Subcutaneous abdominal adipose tissue (tissue), 5 donors: ENCODE measurements at regions not wholly inside any gene's neighbourhood (a gene's known extent, or its start where the extent isn't known, plus 50 kb on each side); places are given as distances from the start of the nearest gene placed in this dataset.

ENCODE experiments used
- H3K27ac ChIP-seq: one replicate; pipeline ENCODE4 v1.7.0; 2013; ENCODE audit warnings: low read depth, mild to moderate bottlenecking, inconsistent platforms, low read length, moderate library complexity
- H3K27me3 ChIP-seq, 5 donors: one replicate each; pipeline ENCODE4 v1.7.0; 2013; ENCODE audit warnings: low read length in 5 of 5, inconsistent platforms in 1 of 5; ENCODE audit not compliant: control insufficient read depth in 5 of 5, insufficient read depth in 4 of 5
- H3K36me3 ChIP-seq, 5 donors: one replicate each; pipeline ENCODE4 v1.7.0; 2013; ENCODE audit warnings: low read length in 5 of 5; ENCODE audit not compliant: control insufficient read depth in 5 of 5, insufficient read depth in 5 of 5
- H3K4me1 ChIP-seq, 5 donors: one replicate each; pipeline ENCODE4 v1.7.0; 2013; ENCODE audit warnings: low read length in 5 of 5, mild to moderate bottlenecking in 3 of 5, moderate library complexity in 1 of 5; ENCODE audit not compliant: control insufficient read depth in 5 of 5, insufficient read depth in 5 of 5
- H3K4me3 ChIP-seq, 5 donors: one replicate each; pipeline ENCODE4 v1.7.0; 2013; ENCODE audit warnings: low read length in 5 of 5, low read depth in 1 of 5
- H3K9ac ChIP-seq, 5 donors: one replicate each; pipeline ENCODE4 v1.7.0; 2013; ENCODE audit warnings: low read length in 5 of 5, mild to moderate bottlenecking in 4 of 5, moderate library complexity in 3 of 5
- H3K9me3 ChIP-seq, 5 donors: one replicate each; pipeline ENCODE4 v1.7.0; 2013; ENCODE audit warnings: low read length in 5 of 5; ENCODE audit not compliant: control insufficient read depth in 5 of 5
- donor health status: healthy.
- donor health status: healthy.
- donor health status: healthy.
- donor health status: healthy.
- donor health status: healthy.

DNA sequence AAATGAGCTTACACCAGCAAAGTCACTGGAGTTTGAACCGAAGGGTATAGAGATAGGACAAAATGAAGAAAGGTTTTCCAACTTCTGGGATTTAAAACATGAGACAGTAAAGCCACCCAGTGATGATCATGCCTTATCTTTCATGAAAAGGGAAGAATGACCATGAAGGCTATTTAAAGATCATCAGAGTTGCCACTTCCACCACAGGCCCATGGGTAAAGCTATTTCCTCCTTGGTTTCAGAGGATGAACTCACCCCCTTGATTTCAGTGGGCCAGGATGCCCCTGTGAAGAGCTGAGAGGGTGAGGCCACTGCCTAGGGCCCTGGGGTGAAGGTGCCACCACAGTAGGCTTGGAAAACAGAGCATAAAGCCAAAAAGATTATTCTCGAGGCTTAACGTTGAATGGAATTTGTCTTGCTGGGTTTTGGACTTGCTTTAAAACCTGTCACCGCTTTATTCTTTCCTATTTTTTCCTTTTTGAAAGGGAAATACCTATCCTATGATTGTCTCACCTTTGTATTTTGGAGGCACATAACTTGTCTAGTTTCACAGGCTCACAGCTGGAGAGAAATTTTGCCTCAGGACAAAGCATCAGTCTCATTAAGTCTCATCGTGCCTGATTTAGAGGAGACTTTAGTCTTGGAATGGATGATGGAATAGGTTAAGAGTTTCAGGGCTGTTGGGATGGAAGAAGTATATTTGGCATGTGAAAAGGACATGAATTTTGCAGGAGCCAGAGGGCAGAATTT lies 254.0 kb downstream of the SNCA start:
- Histone ChIP-seq H3K4me1 (no peaks in the 10 kb centered on the region), H3K4me3 (no peak overlapping the region), H3K9ac (no peak overlapping the region), H3K27me3 (no peaks in the 10 kb centered on the region), H3K27ac (no peak overlapping the region), H3K36me3 (no peaks in the 10 kb centered on the region), H3K9me3 (no peaks in the 10 kb centered on the region)

DNA sequence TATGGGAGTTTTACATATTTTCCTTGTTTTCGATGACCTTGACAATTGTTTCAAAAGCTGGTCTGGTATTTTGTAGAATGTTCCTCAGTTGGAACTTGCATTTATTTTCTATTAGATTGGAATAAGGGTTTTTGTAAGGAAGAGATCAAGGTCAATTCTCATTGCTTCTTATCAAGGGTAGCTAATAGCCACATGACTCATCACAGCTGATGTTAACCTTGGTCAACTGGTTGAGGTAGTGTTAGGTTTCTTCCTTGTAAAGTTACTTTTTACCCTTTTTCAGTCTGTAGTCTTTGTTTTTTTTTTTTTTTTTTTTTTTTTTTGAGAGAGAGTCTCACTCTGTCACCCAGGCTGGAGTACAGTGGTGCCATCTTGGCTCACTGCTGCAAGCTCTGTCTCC lies 257.2 kb downstream of the SNCA start:
- H3K27me3 ChIP-seq: no peaks in the 10 kb centered on the region
- H3K4me1 ChIP-seq: no peaks in the 10 kb centered on the region
- no peaks in the 10 kb centered on the region for H3K36me3 ChIP-seq
- H3K27ac ChIP-seq: no peak overlapping the region
- no peak overlapping the region for H3K9ac ChIP-seq
- H3K9me3 ChIP-seq: no peaks in the 10 kb centered on the region
- no peak overlapping the region for H3K4me3 ChIP-seq

DNA sequence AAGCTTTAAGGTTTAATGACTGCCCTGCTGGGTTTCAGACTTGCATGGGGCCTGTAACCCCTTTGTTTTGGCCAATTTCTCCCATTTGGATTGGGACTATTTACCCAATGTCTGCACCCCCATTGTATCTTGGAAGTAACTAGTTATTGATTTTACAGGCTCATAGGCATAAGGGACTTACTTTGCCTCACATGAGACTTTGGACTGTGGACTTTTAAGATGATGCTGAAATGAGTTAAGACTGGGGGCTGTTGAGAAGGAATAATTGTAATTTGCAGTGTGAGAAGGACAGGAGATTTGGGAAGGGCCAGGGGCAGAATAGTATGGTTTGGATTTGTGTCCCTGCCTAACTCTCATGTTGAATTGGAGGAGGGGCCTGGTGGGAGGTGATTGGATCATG lies 260.7 kb downstream of the SNCA start:
- H3K9me3 ChIP-seq: no peaks in the 10 kb centered on the region
- H3K4me3 ChIP-seq: no peak overlapping the region
- no peaks in the 10 kb centered on the region for H3K27me3 ChIP-seq
- no peaks in the 10 kb centered on the region for H3K4me1 ChIP-seq
- no peaks in the 10 kb centered on the region for H3K36me3 ChIP-seq
- no peak overlapping the region for H3K9ac ChIP-seq
- no peak overlapping the region for H3K27ac ChIP-seq

DNA sequence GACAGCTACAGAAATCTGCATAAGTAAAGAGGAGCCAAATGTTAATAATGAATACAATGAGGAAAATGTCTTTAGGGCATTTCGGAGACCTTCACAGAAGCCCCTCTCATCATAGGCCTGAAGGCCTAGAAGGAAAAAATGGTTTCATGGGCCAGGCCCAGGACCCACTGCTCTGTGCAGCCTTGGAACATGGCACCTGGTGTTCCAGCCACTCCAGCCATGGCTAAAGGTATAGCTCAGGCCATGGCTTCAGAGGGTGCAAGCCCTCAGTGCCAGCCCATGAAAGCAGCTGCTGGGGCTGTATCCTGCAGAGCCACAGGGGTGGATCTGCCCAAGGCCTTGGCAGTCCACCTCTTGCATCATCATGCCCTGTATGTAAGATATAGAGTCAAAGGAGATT lies 261.1 kb downstream of the SNCA start:
- Histone ChIP-seq H3K36me3 (no peaks in the 10 kb centered on the region), H3K27me3 (no peaks in the 10 kb centered on the region), H3K27ac (no peak overlapping the region), H3K4me1 (no peaks in the 10 kb centered on the region), H3K9ac (no peak overlapping the region), H3K4me3 (no peak overlapping the region), H3K9me3 (no peaks in the 10 kb centered on the region)

DNA sequence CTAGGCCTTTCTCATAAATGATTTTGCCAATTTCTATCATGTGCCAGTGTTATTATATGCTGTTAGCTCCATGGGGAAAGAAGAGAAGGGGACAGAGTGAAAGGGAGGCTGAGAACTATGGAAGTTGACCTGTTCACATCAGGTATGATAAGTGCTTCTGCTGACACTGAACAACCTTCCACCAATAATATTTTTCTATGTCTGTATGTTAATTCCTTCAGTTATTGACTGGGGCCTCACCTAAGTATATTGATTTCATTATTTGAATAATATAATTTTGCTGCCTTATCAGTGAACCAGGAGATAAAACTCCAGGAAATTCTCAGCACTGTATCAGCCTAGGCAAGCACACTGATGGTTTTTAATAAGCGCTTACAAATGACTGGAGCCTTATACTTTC lies 262.8 kb downstream of the SNCA start:
- Histone ChIP-seq H3K4me1 (no peaks in the 10 kb centered on the region), H3K27me3 (no peaks in the 10 kb centered on the region), H3K27ac (no peak overlapping the region), H3K4me3 (no peak overlapping the region), H3K9me3 (no peaks in the 10 kb centered on the region), H3K36me3 (no peaks in the 10 kb centered on the region), H3K9ac (no peak overlapping the region)

DNA sequence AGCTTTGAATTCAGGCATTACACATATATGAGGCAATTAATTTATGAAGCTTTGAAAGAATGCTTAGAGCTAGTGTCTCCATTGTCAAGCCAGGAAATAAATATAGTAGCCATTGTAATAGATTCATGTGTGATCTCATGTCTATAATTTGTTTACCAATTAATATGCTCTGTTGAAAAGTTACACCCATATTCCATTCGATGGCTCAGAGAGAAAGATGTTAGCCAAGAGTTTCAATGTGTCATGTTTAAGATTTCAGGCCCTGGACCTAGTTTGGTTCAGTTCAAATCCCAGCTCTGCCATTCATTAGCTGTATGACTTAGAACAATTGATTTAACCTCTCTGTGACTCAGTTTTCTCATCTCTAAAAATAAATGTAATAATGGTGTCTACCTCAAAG lies 263.3 kb downstream of the SNCA start:
- H3K4me1 ChIP-seq: no peaks in the 10 kb centered on the region
- no peak overlapping the region for H3K27ac ChIP-seq
- no peaks in the 10 kb centered on the region for H3K27me3 ChIP-seq
- no peak overlapping the region for H3K9ac ChIP-seq
- H3K4me3 ChIP-seq: no peak overlapping the region
- no peaks in the 10 kb centered on the region for H3K9me3 ChIP-seq
- no peaks in the 10 kb centered on the region for H3K36me3 ChIP-seq

DNA sequence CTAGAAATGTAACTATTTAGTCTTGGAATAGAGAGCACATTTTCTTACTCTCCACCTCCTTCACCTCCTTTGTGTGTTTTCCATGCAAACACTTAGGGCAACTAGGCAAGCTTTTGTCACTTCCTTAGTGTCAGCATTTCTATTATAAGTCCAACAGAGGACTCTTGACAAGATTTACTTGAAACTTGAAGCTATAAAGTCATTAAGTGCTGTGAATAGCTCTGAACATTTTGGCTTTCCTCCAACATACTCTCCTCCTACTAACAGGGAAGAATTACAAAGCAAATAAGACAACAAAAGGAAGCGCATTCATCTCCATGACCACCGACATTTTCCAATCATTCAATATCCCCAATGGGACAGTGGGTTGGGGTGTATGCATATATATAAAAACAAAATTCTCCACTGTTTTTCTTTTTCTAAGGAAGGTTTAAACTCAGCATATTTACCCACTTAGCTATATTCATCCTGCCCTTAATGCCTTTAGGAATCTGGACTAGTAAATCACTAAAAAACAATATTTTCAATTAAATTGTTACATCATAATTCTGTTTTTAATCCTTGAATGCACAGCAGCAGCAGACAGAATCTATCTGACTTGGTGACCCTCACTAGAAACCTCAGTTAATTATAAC lies 264.6 kb downstream of the SNCA start:
- no peaks in the 10 kb centered on the region for H3K4me1 ChIP-seq
- no peak overlapping the region for H3K4me3 ChIP-seq
- no peak overlapping the region for H3K9ac ChIP-seq

DNA sequence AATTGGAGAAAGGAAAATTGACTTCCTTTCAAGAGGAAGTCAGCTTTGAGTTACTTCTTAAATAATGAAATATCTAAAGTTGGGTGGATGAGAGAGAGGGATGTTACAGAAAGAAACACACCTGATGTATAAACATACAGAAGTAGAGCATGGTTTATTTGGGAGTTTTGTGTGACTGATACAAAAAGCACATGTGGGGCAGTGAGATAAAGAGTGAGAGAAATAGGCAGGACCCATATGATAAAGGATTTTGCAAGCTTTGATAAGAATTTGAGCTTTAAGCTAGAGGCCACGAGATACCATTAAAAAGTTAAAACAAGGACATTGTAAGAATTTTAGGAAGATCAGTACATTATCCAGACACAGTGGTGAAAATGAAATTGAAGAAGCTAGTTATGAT lies 263.3 kb upstream of the GPRIN3 start:
- Histone ChIP-seq H3K27ac (no peak overlapping the region), H3K36me3 (no peaks in the 10 kb centered on the region), H3K4me3 (no peak overlapping the region), H3K4me1 (no peaks in the 10 kb centered on the region), H3K9me3 (no peaks in the 10 kb centered on the region), H3K27me3 (no peaks in the 10 kb centered on the region), H3K9ac (no peak overlapping the region)

More for the DNA sequence above, 264.6 kb downstream of the SNCA start:
- Histone ChIP-seq H3K9me3 (no peaks in the 10 kb centered on the region), H3K27me3 (no peaks in the 10 kb centered on the region), H3K27ac (no peak overlapping the region), H3K36me3 (no peaks in the 10 kb centered on the region)

DNA sequence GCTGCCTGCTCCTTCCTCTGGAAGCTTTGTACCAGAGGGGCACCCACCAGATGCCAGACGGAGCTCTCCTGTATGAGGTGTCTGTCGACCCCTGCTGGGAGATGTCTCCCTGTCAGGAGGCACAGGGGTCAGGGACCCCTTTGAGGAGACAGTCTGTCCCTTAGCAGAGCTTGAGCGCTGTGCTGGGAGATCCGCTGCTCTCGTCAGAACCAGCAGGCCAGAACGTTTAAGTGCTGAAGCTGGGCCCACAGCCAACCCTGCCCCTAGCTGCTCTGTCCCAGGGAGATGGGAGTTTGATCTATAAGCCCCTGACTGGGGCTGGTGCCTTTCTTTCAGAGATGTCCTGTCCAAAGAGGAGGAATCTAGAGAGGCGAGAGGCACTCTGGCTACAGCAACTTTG lies 260.3 kb upstream of the GPRIN3 start:
- no peak overlapping the region for H3K9ac ChIP-seq
- H3K4me1 ChIP-seq: no peaks in the 10 kb centered on the region
- H3K27ac ChIP-seq: no peak overlapping the region
- H3K36me3 ChIP-seq: no peaks in the 10 kb centered on the region
- H3K4me3 ChIP-seq: no peak overlapping the region
- no peaks in the 10 kb centered on the region for H3K27me3 ChIP-seq
- no peaks in the 10 kb centered on the region for H3K9me3 ChIP-seq

DNA sequence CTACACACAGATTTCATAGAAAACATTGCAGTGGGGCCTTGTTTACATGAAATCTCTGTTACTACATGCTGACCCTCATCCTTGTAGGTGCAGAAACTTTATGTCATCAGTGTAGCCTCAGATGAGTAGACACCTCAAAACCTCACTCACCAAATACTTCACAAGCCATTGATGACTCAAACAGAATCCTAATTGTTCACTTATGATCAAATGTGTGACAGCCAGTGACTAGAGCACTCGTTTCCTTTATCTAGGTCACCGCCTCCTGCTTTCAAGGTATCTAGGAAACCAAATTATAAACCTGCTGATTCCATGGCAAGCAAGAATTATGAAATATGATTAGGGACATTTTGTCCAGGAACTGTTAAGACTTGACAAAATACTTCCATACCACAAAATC lies 255.8 kb upstream of the GPRIN3 start:
- Histone ChIP-seq H3K9me3 (no peaks in the 10 kb centered on the region), H3K27ac (no peak overlapping the region), H3K9ac (no peak overlapping the region), H3K27me3 (no peaks in the 10 kb centered on the region), H3K36me3 (no peaks in the 10 kb centered on the region), H3K4me3 (no peak overlapping the region), H3K4me1 (no peaks in the 10 kb centered on the region)
